ENCODE measurements at regions not wholly inside any gene's neighbourhood (a gene's known extent, or its start where the extent isn't known, plus 50 kb on each side); places are given as distances from the start of the nearest gene placed in this dataset.

- no peaks in the 10 kb centered on the region for H3F3A ChIP-seq (replicated peaks; ENCODE audit: low read depth)
- no peak overlapping the region for H2AFZ ChIP-seq
- no peak overlapping the region for H3K27ac ChIP-seq (ENCODE audit: low read depth)
- TF ChIP-seq ZNF331 (CRISPR knock-in tag; IDR thresholded peaks at IDR 0.05; ENCODE audit: low read depth) = no peak
- TF ChIP-seq JUNB (IDR thresholded peaks at IDR 0.05; ENCODE audit: unreplicated experiment) = no peak
- no peak for TF ChIP-seq STAT1 (IDR thresholded peaks at IDR 0.05; ENCODE audit: unreplicated experiment)
- TF ChIP-seq POLR2AphosphoS5 (IDR thresholded peaks at IDR 0.05; ENCODE audit: low read depth) = no peak
- TF ChIP-seq ZNF462 (CRISPR knock-in tag; IDR thresholded peaks at IDR 0.05) = no peak
- no peak for TF ChIP-seq ZNF114 (CRISPR knock-in tag; IDR thresholded peaks at IDR 0.05)
- TF ChIP-seq CREB1 (CRISPR knock-in tag; IDR thresholded peaks at IDR 0.05; ENCODE audit: low read depth) = no peak
- no peak for TF ChIP-seq EZH2phosphoT487 (IDR thresholded peaks at IDR 0.05; ENCODE audit: unreplicated experiment)
- TF ChIP-seq EZH2 (IDR thresholded peaks at IDR 0.05; ENCODE audit: low read depth, unreplicated experiment) = no peak
- no peak for TF ChIP-seq REST (IDR thresholded peaks at IDR 0.05; ENCODE audit: unreplicated experiment)
- no peak for TF ChIP-seq CTCF (conservative IDR thresholded peaks at IDR 0.05; ENCODE audit: low read depth in 2 of 2)
- no peak for TF ChIP-seq NANOG (IDR thresholded peaks at IDR 0.05; ENCODE audit: borderline replicate concordance)
- no peak for TF ChIP-seq ETS1 (IDR thresholded peaks at IDR 0.05)
- Mint-ChIP-seq H3K36me3 (ENCODE audit: low read depth) (no peaks in the 10 kb centered on the region), H3K27me3 (ENCODE audit: insufficient read depth, low read depth, poor library complexity) (peaks cover 2% of the 10 kb centered on the region), H3K4me1 (no peaks in the 10 kb centered on the region), H3K4me3 (no peak overlapping the region), H3K27ac (no peak overlapping the region; the same call in 1 of the 2 replicates), H3K9me3 (peaks cover 6% of the 10 kb centered on the region; the same call in 1 of the 3 replicates)
- H3K4me1 ChIP-seq (ENCODE audit: insufficient read depth) = no peaks in the 10 kb centered on the region
- no peaks in the 10 kb centered on the region for H3K27me3 ChIP-seq (ENCODE audit: insufficient read depth)
- H3K4me2 ChIP-seq = no peak overlapping the region
- no peak overlapping the region for H3K4me3 ChIP-seq
- H3K79me2 ChIP-seq (replicated peaks; ENCODE audit: insufficient read depth) = no peaks in the 10 kb centered on the region
- no peak for DNase-seq (ENCODE audit: low spot score)
- no peaks in the 10 kb centered on the region for H4K20me1 ChIP-seq (replicated peaks; ENCODE audit: insufficient read depth)
- no peak for ATAC-seq
- H3K9me2 ChIP-seq (ENCODE audit: insufficient read depth) = 0 out of 2 replicates have a peak, but pooled peaks cover 3% of the 10 kb centered on the region
- H3K36me3 ChIP-seq (ENCODE audit: insufficient read depth) = no peaks in the 10 kb centered on the region
These were observed 330.0 kb upstream of the PLD5 start for GRCh38 chr1:242854466-242854865.

All from GM23338 (cell line).